ENCODE measurements at regions not wholly inside any gene's neighbourhood (a gene's known extent, or its start where the extent isn't known, plus 50 kb on each side); places are given as distances from the start of the nearest gene placed in this dataset.

- H3K4me3 ChIP-seq (ENCODE audit: low read length): no peak overlapping the region
- TF ChIP-seq CTCF (conservative IDR thresholded peaks at IDR 0.05; ENCODE audit: low read depth, low read length): no peak
- no peak for DNase-seq (ENCODE audit: low read depth)
Measured at GRCh38 chr6:45816674-45817297, 198.9 kb downstream of the CLIC5 start.

- H3K4me3 ChIP-seq (ENCODE audit: low read length): no peak overlapping the region
- DNase-seq (ENCODE audit: low read depth): no peak
- no peak for TF ChIP-seq CTCF (conservative IDR thresholded peaks at IDR 0.05; ENCODE audit: low read depth, low read length)
Measured at GRCh38 chr6:45815466-45816125, 200.1 kb downstream of the CLIC5 start.

- H3K4me3 ChIP-seq (ENCODE audit: low read length): no peak overlapping the region
- DNase-seq (ENCODE audit: low read depth): no peak
- no peak for TF ChIP-seq CTCF (conservative IDR thresholded peaks at IDR 0.05; ENCODE audit: low read depth, low read length)
Measured at GRCh38 chr6:45814772-45815171, 200.9 kb downstream of the CLIC5 start.

- TF ChIP-seq CTCF (conservative IDR thresholded peaks at IDR 0.05; ENCODE audit: low read depth, low read length): no peak
- no peak overlapping the region for H3K4me3 ChIP-seq (ENCODE audit: low read length)
- DNase-seq (ENCODE audit: low read depth): no peak
Measured at GRCh38 chr6:45813943-45814342, 201.7 kb downstream of the CLIC5 start.

- DNase-seq (ENCODE audit: low read depth): peak; percentile 79
- TF ChIP-seq CTCF (conservative IDR thresholded peaks at IDR 0.05; ENCODE audit: low read depth, low read length): no peak
Measured at GRCh38 chr6:45812922-45813321, 202.7 kb downstream of the CLIC5 start.

GRCh38 chr6:45808917-45809316 is 206.7 kb downstream of the CLIC5 start:
- DNase-seq (ENCODE audit: low read depth): no peak
- no peak overlapping the region for H3K4me3 ChIP-seq (ENCODE audit: low read length)
- no peak for TF ChIP-seq CTCF (conservative IDR thresholded peaks at IDR 0.05; ENCODE audit: low read depth, low read length)

More at GRCh38 chr6:45812922-45813321, 202.7 kb downstream of the CLIC5 start:
- H3K4me3 ChIP-seq (ENCODE audit: low read length): no peak overlapping the region

GRCh38 chr6:45808042-45808645 is 207.5 kb downstream of the CLIC5 start:
- TF ChIP-seq CTCF (conservative IDR thresholded peaks at IDR 0.05; ENCODE audit: low read depth, low read length): no peak

More at GRCh38 chr6:45808042-45808645, 207.5 kb downstream of the CLIC5 start:
- DNase-seq (ENCODE audit: low read depth): no peak
- no peak overlapping the region for H3K4me3 ChIP-seq (ENCODE audit: low read length)
